RCC 7860 (cell line): ENCODE measurements at regions not wholly inside any gene's neighbourhood (a gene's known extent, or its start where the extent isn't known, plus 50 kb on each side); places are given as distances from the start of the nearest gene placed in this dataset.

Experiments
- DNase-seq: peaks from one replicate; pipeline ENCODE4 v3.0.0-alpha.2; 2015; ENCODE audit warnings: low spot score
- FAIRE-seq: peaks from 2 replicates; lab custom pipeline; 2012; peaks lifted over from hg19 to GRCh38; lab: Jason Lieb, UNC

- FAIRE-seq (no peak), DNase-seq (no peak)
Observed at GRCh38 chr5:18023986-18024385, 389.7 kb downstream of the TAF11L14 start.

- FAIRE-seq (no peak), DNase-seq (no peak)
Observed at GRCh38 chr5:18024542-18024941, 390.3 kb downstream of the TAF11L14 start.

- DNase-seq (no peak), FAIRE-seq (no peak)
Observed at GRCh38 chr5:18027241-18027867, 393.1 kb downstream of the TAF11L14 start.

GRCh38 chr5:18028036-18028435 lies 393.8 kb downstream of the TAF11L14 start:
- FAIRE-seq (no peak), DNase-seq (no peak)

- DNase-seq: no peak
- FAIRE-seq: peak; percentile 5
Observed at GRCh38 chr5:18032744-18033143, 398.5 kb downstream of the TAF11L14 start.

- FAIRE-seq (no peak), DNase-seq (no peak)
Observed at GRCh38 chr5:18036531-18036930, 402.3 kb downstream of the TAF11L14 start.

- DNase-seq (no peak), FAIRE-seq (no peak)
Observed at GRCh38 chr5:18037718-18038117, 403.5 kb downstream of the TAF11L14 start.

- no peak for DNase-seq
- FAIRE-seq: no peak
Observed at GRCh38 chr5:18043344-18043743, 409.1 kb downstream of the TAF11L14 start.

GRCh38 chr5:18048449-18048848 lies 414.2 kb downstream of the TAF11L14 start:
- DNase-seq: no peak
- no peak for FAIRE-seq

GRCh38 chr5:18050345-18050744 lies 416.1 kb downstream of the TAF11L14 start:
- FAIRE-seq (peak; percentile 75), DNase-seq (no peak)

GRCh38 chr5:18050776-18051175 lies 416.5 kb downstream of the TAF11L14 start:
- no peak for FAIRE-seq
- DNase-seq: no peak

GRCh38 chr5:18051953-18052352 lies 417.7 kb downstream of the TAF11L14 start:
- DNase-seq: no peak
- FAIRE-seq: no peak

- DNase-seq (no peak), FAIRE-seq (no peak)
Observed at GRCh38 chr5:18052569-18052968, 418.3 kb downstream of the TAF11L14 start.

- FAIRE-seq (no peak), DNase-seq (no peak)
Observed at GRCh38 chr5:18057725-18058124, 423.5 kb downstream of the TAF11L14 start.

- no peak for FAIRE-seq
- DNase-seq: no peak
Observed at GRCh38 chr5:18067615-18068014, 433.4 kb downstream of the TAF11L14 start.

- DNase-seq (no peak), FAIRE-seq (no peak)
Observed at GRCh38 chr5:18068826-18069225, 434.6 kb downstream of the TAF11L14 start.

GRCh38 chr5:18069790-18070189 lies 435.5 kb downstream of the TAF11L14 start:
- FAIRE-seq (no peak), DNase-seq (no peak)

- DNase-seq (no peak), FAIRE-seq (no peak)
Observed at GRCh38 chr5:18072600-18072999, 438.3 kb downstream of the TAF11L14 start.

- DNase-seq (no peak), FAIRE-seq (no peak)
Observed at GRCh38 chr5:18074961-18075360, 440.7 kb downstream of the TAF11L14 start.

GRCh38 chr5:18078157-18078556 lies 443.9 kb downstream of the TAF11L14 start:
- DNase-seq: no peak
- no peak for FAIRE-seq

- no peak for DNase-seq
- FAIRE-seq: no peak
Observed at GRCh38 chr5:18079831-18080230, 445.6 kb downstream of the TAF11L14 start.

GRCh38 chr5:18088020-18088579 lies 453.8 kb downstream of the TAF11L14 start:
- FAIRE-seq: no peak

GRCh38 chr5:18090177-18090576 lies 455.9 kb downstream of the TAF11L14 start:
- FAIRE-seq (no peak), DNase-seq (no peak)

More at GRCh38 chr5:18088020-18088579, 453.8 kb downstream of the TAF11L14 start:
- DNase-seq: no peak
